GM12878 (cell line): ENCODE measurements at regions not wholly inside any gene's neighbourhood (a gene's known extent, or its start where the extent isn't known, plus 50 kb on each side); places are given as distances from the start of the nearest gene placed in this dataset.

Source experiments
- MTA3 ChIP-seq: IDR thresholded peaks from 2 replicates; pipeline ENCODE4 v1.6.1; 2012; ENCODE audit warnings: low read length, inconsistent platforms, borderline replicate concordance
- MXI1 ChIP-seq: fragments of 150-350 bp; IDR thresholded peaks from 2 replicates; pipeline ENCODE4 v1.6.1; 2011; ENCODE audit warnings: low read depth, mild to moderate bottlenecking, inconsistent platforms, low read length, improper control_type of control experiment
- NFYB ChIP-seq: IDR thresholded peaks from 2 replicates; pipeline ENCODE4 v1.6.1; 2011; ENCODE audit warnings: low read depth, mild to moderate bottlenecking, low read length, improper control_type of control experiment, moderate library complexity; ENCODE audit not compliant: insufficient read depth
- NRF1 ChIP-seq: conservative IDR thresholded peaks from 2 replicates; pipeline ENCODE4 v1.6.1; 2011; ENCODE audit warnings: mild to moderate bottlenecking, low read depth, low read length, improper control_type of control experiment
- POLR2A ChIP-seq: IDR thresholded peaks from 2 replicates; pipeline ENCODE4 v1.6.1; 2011; ENCODE audit warnings: low read depth, mild to moderate bottlenecking, low read length
- POLR2AphosphoS2 ChIP-seq: IDR thresholded peaks from 2 replicates; pipeline ENCODE4 v1.6.1; 2011; ENCODE audit warnings: low read depth, mild to moderate bottlenecking, low read length, improper control_type of control experiment, moderate library complexity
- SIX5 ChIP-seq: IDR thresholded peaks from 2 replicates; pipeline ENCODE4 v1.6.1; 2011; ENCODE audit warnings: mild to moderate bottlenecking, low read depth, low read length, moderate library complexity; ENCODE audit not compliant: severe bottlenecking
- ZNF207 ChIP-seq: fragments of 450-650 bp; IDR thresholded peaks from 2 replicates; pipeline ENCODE4 v1.6.1; 2014; ENCODE audit warnings: antibody characterized with exemption, mild to moderate bottlenecking, borderline replicate concordance
- TF ChIP-seq, protein P1 (sequence below): IDR thresholded peaks from 2 replicates; pipeline ENCODE4 v1.6.1; 2011; ENCODE audit warnings: low read depth, mild to moderate bottlenecking, low read length, moderate library complexity, borderline replicate concordance; ENCODE audit errors: extremely low read depth
- TF ChIP-seq, protein P2 (sequence below), 3 experiments: IDR thresholded peaks in 2 of 3; conservative IDR thresholded peaks in 1 of 3; 2 replicates each; pipeline ENCODE4 v1.5.1; 2011; ENCODE audit warnings: low read depth in 3 of 3, low read length in 3 of 3, mild to moderate bottlenecking in 3 of 3, control low read depth in 2 of 3, moderate library complexity in 2 of 3, inconsistent platforms in 1 of 3, mixed read lengths in 1 of 3; ENCODE audit not compliant: control insufficient read depth in 2 of 3, insufficient read depth in 1 of 3; ENCODE audit errors: extremely low read depth in 1 of 3
- TF ChIP-seq, protein P3 (sequence below): IDR thresholded peaks from 2 replicates; pipeline ENCODE4 v1.6.1; 2012; ENCODE audit warnings: mild to moderate bottlenecking, low read depth, low read length
- TF ChIP-seq, protein P4 (sequence below): IDR thresholded peaks from 2 replicates; pipeline ENCODE4 v1.6.1; 2012; ENCODE audit warnings: low read depth, low read length, improper control_type of control experiment

DNA sequence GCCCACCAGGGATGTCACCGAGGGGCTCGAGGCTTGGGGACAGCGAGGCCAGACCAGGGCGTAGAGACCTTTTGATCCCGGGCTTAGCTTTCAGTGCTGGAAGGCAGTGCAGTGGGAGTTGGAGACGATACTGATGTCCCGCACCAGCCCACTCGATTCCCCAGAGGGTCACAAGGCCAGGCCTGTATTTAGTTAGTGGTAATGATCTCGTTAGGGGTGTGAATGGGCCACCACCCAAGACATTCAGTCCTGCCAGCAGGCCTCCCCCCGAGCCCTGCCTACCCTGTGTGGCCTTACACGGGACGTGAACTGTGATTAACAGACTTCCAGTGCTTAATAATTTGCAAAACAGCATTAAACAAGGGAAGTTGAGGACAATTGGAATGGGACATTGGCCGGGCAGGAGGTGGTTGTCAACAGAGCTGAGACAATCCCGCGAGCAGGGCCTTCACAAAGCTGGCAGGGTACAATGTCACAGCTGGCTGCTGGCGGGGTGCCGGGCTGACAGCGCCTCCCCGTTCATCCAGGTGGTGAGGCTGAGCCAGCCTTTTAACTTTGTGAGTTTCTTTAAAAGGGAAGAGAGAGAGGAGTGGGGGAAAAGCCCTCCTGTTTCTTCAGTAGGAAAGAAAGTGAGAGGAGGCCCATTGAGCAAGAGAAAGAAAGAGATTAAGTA is 175.3 kb upstream of the RALGAPA2 start:
- TF ChIP-seq NRF1 (no peak), MXI1 (no peak), POLR2AphosphoS2 (no peak), POLR2A (no peak), MTA3 (no peak), SIX5 (no peak), NFYB (no peak), ZNF207 (no peak)
- TF ChIP-seq, protein P1, sequence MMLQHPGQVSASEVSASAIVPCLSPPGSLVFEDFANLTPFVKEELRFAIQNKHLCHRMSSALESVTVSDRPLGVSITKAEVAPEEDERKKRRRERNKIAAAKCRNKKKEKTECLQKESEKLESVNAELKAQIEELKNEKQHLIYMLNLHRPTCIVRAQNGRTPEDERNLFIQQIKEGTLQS, result no peak
- TF ChIP-seq, protein P2, sequence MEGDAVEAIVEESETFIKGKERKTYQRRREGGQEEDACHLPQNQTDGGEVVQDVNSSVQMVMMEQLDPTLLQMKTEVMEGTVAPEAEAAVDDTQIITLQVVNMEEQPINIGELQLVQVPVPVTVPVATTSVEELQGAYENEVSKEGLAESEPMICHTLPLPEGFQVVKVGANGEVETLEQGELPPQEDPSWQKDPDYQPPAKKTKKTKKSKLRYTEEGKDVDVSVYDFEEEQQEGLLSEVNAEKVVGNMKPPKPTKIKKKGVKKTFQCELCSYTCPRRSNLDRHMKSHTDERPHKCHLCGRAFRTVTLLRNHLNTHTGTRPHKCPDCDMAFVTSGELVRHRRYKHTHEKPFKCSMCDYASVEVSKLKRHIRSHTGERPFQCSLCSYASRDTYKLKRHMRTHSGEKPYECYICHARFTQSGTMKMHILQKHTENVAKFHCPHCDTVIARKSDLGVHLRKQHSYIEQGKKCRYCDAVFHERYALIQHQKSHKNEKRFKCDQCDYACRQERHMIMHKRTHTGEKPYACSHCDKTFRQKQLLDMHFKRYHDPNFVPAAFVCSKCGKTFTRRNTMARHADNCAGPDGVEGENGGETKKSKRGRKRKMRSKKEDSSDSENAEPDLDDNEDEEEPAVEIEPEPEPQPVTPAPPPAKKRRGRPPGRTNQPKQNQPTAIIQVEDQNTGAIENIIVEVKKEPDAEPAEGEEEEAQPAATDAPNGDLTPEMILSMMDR (IDR thresholded peaks at IDR 0.05 in 2 of 3, conservative IDR thresholded peaks at IDR 0.05 in 1 of 3; ENCODE audit: control insufficient read depth in 2 of 3, extremely low read depth in 1 of 3, insufficient read depth in 1 of 3, low read depth in 3 of 3, low read length in 3 of 3), result no peak
- TF ChIP-seq, protein P3, sequence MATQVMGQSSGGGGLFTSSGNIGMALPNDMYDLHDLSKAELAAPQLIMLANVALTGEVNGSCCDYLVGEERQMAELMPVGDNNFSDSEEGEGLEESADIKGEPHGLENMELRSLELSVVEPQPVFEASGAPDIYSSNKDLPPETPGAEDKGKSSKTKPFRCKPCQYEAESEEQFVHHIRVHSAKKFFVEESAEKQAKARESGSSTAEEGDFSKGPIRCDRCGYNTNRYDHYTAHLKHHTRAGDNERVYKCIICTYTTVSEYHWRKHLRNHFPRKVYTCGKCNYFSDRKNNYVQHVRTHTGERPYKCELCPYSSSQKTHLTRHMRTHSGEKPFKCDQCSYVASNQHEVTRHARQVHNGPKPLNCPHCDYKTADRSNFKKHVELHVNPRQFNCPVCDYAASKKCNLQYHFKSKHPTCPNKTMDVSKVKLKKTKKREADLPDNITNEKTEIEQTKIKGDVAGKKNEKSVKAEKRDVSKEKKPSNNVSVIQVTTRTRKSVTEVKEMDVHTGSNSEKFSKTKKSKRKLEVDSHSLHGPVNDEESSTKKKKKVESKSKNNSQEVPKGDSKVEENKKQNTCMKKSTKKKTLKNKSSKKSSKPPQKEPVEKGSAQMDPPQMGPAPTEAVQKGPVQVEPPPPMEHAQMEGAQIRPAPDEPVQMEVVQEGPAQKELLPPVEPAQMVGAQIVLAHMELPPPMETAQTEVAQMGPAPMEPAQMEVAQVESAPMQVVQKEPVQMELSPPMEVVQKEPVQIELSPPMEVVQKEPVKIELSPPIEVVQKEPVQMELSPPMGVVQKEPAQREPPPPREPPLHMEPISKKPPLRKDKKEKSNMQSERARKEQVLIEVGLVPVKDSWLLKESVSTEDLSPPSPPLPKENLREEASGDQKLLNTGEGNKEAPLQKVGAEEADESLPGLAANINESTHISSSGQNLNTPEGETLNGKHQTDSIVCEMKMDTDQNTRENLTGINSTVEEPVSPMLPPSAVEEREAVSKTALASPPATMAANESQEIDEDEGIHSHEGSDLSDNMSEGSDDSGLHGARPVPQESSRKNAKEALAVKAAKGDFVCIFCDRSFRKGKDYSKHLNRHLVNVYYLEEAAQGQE, result no peak
- TF ChIP-seq, protein P4, sequence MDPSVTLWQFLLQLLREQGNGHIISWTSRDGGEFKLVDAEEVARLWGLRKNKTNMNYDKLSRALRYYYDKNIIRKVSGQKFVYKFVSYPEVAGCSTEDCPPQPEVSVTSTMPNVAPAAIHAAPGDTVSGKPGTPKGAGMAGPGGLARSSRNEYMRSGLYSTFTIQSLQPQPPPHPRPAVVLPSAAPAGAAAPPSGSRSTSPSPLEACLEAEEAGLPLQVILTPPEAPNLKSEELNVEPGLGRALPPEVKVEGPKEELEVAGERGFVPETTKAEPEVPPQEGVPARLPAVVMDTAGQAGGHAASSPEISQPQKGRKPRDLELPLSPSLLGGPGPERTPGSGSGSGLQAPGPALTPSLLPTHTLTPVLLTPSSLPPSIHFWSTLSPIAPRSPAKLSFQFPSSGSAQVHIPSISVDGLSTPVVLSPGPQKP, result no peak
